ENCODE measurements at regions not wholly inside any gene's neighbourhood (a gene's known extent, or its start where the extent isn't known, plus 50 kb on each side); places are given as distances from the start of the nearest gene placed in this dataset.

DNA sequence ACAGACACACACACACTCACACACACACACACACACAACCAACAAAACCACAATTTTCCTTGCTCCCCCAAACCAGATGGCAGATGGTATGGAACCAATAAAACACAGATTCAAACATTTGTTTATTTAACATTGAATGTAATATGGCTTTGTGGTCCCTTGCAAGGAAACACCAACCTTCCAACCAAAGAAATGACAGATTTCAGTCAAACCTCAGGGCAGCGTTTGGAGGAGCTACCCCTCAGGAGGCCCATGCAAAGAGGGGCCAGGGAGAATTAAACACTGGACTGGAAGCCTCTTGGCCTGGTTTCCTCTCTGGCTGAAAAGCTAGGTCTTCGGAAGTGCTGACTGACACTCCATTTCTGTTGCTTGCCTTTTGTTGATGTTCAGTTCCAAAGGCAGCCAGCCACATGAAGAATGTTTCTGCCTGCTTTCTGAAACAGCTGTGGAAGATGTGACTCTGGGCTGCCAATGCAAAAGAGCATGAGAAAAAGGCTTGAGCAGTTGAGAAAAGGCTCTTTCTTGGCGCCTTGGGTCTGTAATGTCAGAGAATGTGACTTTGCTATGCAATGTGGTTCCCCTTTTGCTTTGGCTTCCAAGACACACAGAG lies 296.1 kb downstream of the RPLP1 start:
- FAIRE-seq: no peak

GRCh38 chr15:69749274-69749673 lies 296.7 kb downstream of the RPLP1 start:
- DNase-seq (ENCODE audit: insufficient read length, low spot score) (no peak), FAIRE-seq (no peak)
- TF ChIP-seq PAX5 (IDR thresholded peaks at IDR 0.05; ENCODE audit: insufficient read depth, low read length, severe bottlenecking) (no peak), SPI1 (IDR thresholded peaks at IDR 0.05; ENCODE audit: low read depth, low read length) (no peak), POU2F2 (IDR thresholded peaks at IDR 0.05; ENCODE audit: low read depth, low read length) (no peak), TAF1 (IDR thresholded peaks at IDR 0.05; ENCODE audit: low read depth, low read length) (no peak), POLR2AphosphoS5 (IDR thresholded peaks at IDR 0.05; ENCODE audit: low read depth, low read length) (no peak), POLR2A (IDR thresholded peaks at IDR 0.05; ENCODE audit: low read depth, low read length) (no peak)

More for the DNA sequence above, 296.1 kb downstream of the RPLP1 start:
- TF ChIP-seq POLR2AphosphoS5 (IDR thresholded peaks at IDR 0.05; ENCODE audit: low read depth, low read length) (no peak), POU2F2 (IDR thresholded peaks at IDR 0.05; ENCODE audit: low read depth, low read length) (no peak), PAX5 (IDR thresholded peaks at IDR 0.05; ENCODE audit: insufficient read depth, low read length, severe bottlenecking) (no peak), SPI1 (IDR thresholded peaks at IDR 0.05; ENCODE audit: low read depth, low read length) (no peak), TAF1 (IDR thresholded peaks at IDR 0.05; ENCODE audit: low read depth, low read length) (no peak), POLR2A (IDR thresholded peaks at IDR 0.05; ENCODE audit: low read depth, low read length) (no peak)
- no peak for DNase-seq (ENCODE audit: insufficient read length, low spot score)

DNA sequence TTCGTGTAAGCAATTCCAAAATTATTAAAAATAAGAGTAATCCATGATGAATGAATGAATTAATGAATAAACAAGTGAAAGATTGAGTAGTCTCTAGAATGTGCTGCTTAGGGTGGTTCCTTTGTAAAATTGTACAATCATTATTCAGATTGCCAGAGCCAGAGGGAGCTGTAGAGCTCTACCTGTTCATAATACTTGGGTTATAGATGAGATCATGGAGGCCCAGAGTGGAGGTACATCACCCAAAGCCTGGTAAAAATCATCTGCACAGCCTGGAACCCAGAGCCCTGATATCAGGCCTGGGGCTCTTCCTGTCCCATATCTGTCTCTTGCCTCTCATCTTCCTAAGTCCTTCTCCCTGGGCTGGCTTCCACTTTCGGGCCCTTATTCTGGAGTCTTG lies 297.2 kb downstream of the RPLP1 start:
- no peak for DNase-seq (ENCODE audit: insufficient read length, low spot score)
- TF ChIP-seq TAF1 (IDR thresholded peaks at IDR 0.05; ENCODE audit: low read depth, low read length) (no peak), POLR2A (IDR thresholded peaks at IDR 0.05; ENCODE audit: low read depth, low read length) (no peak), SPI1 (IDR thresholded peaks at IDR 0.05; ENCODE audit: low read depth, low read length) (no peak)
- FAIRE-seq: no peak

DNA sequence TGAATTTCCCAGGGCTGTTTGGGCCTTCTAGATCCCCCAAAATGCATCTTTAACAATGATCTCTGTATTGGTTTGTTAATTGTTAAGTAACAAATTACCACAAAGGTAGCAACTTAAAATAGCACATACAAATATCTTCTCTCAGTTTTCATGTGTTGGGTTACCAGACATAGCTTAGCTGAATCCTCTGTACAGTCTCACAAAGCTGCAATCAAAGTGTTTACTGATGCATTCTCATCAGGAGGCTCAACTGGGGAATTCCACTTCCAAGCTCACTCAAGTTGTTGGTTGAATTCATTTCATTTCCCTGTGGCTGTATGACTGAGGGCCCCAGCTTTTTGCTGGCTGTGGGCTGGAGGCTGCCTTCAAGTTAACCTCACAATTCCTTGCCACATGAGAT lies 297.6 kb downstream of the RPLP1 start:
- TF ChIP-seq POU2F2 (IDR thresholded peaks at IDR 0.05; ENCODE audit: low read depth, low read length) (no peak), POLR2AphosphoS5 (IDR thresholded peaks at IDR 0.05; ENCODE audit: low read depth, low read length) (no peak), SPI1 (IDR thresholded peaks at IDR 0.05; ENCODE audit: low read depth, low read length) (no peak), POLR2A (IDR thresholded peaks at IDR 0.05; ENCODE audit: low read depth, low read length) (no peak), TAF1 (IDR thresholded peaks at IDR 0.05; ENCODE audit: low read depth, low read length) (no peak), PAX5 (IDR thresholded peaks at IDR 0.05; ENCODE audit: insufficient read depth, low read length, severe bottlenecking) (no peak)
- no peak for DNase-seq (ENCODE audit: insufficient read length, low spot score)
- no peak for FAIRE-seq

DNA sequence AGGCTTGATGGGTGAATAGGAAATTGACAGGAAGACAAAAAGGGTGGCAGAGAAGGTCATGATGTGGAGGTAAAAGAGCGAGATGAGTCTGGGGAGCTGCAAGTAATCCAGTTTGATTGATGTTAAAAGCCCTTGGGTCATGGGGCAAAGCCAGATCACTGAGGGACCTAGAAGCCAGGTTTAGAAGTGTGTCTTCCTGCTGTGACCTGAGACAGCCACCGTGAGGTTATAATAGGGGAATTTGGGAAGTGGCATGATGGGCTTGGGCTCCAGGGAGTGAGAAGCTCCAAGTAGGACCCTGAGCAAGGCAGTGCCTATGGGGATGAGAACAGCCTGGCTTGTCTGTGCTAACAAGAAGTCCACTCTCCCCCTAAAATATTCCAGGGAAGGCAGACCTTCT lies 298.5 kb downstream of the RPLP1 start:
- FAIRE-seq: no peak
- no peak for DNase-seq (ENCODE audit: insufficient read length, low spot score)
- TF ChIP-seq POU2F2 (IDR thresholded peaks at IDR 0.05; ENCODE audit: low read depth, low read length): no peak

- FAIRE-seq (no peak), DNase-seq (ENCODE audit: insufficient read length, low spot score) (no peak)
These were observed 298.9 kb downstream of the RPLP1 start for GRCh38 chr15:69751566-69751965.

GRCh38 chr15:69753867-69754266 lies 301.2 kb downstream of the RPLP1 start:
- DNase-seq (ENCODE audit: insufficient read length, low spot score): no peak
- TF ChIP-seq SPI1 (IDR thresholded peaks at IDR 0.05; ENCODE audit: low read depth, low read length): no peak
- TF ChIP-seq PAX5 (IDR thresholded peaks at IDR 0.05; ENCODE audit: insufficient read depth, low read length, severe bottlenecking): no peak
- TF ChIP-seq TAF1 (IDR thresholded peaks at IDR 0.05; ENCODE audit: low read depth, low read length): no peak
- TF ChIP-seq POLR2A (IDR thresholded peaks at IDR 0.05; ENCODE audit: low read depth, low read length): no peak
- TF ChIP-seq POU2F2 (IDR thresholded peaks at IDR 0.05; ENCODE audit: low read depth, low read length): no peak
- no peak for TF ChIP-seq POLR2AphosphoS5 (IDR thresholded peaks at IDR 0.05; ENCODE audit: low read depth, low read length)
- FAIRE-seq: no peak

More at GRCh38 chr15:69751566-69751965, 298.9 kb downstream of the RPLP1 start:
- TF ChIP-seq PAX5 (IDR thresholded peaks at IDR 0.05; ENCODE audit: insufficient read depth, low read length, severe bottlenecking) (no peak), POLR2AphosphoS5 (IDR thresholded peaks at IDR 0.05; ENCODE audit: low read depth, low read length) (no peak), SPI1 (IDR thresholded peaks at IDR 0.05; ENCODE audit: low read depth, low read length) (no peak), TAF1 (IDR thresholded peaks at IDR 0.05; ENCODE audit: low read depth, low read length) (no peak), POU2F2 (IDR thresholded peaks at IDR 0.05; ENCODE audit: low read depth, low read length) (no peak), POLR2A (IDR thresholded peaks at IDR 0.05; ENCODE audit: low read depth, low read length) (no peak)

DNA sequence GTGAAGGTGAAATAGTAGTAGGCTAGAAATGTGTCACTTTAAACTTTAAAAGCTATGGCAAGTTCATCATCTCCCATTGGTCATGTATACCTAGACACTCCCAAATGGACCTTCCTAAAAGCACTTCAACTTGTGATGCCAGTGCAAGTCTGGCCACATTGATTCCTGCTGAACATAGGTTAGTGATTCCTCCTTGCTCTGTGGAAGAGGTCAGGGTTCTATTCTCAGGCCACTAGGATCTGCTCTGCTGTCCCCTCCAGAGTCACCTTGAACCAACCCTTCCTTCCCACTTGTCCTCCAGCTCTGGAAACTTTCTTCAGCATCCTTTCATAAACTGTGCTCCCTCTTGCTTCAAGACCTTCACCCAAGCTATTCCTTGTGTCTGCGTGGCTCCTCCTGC lies 301.7 kb downstream of the RPLP1 start:
- FAIRE-seq (no peak), DNase-seq (ENCODE audit: insufficient read length, low spot score) (no peak)
- TF ChIP-seq POLR2AphosphoS5 (IDR thresholded peaks at IDR 0.05; ENCODE audit: low read depth, low read length) (no peak), TAF1 (IDR thresholded peaks at IDR 0.05; ENCODE audit: low read depth, low read length) (no peak), POU2F2 (IDR thresholded peaks at IDR 0.05; ENCODE audit: low read depth, low read length) (no peak), PAX5 (IDR thresholded peaks at IDR 0.05; ENCODE audit: insufficient read depth, low read length, severe bottlenecking) (no peak)

DNA sequence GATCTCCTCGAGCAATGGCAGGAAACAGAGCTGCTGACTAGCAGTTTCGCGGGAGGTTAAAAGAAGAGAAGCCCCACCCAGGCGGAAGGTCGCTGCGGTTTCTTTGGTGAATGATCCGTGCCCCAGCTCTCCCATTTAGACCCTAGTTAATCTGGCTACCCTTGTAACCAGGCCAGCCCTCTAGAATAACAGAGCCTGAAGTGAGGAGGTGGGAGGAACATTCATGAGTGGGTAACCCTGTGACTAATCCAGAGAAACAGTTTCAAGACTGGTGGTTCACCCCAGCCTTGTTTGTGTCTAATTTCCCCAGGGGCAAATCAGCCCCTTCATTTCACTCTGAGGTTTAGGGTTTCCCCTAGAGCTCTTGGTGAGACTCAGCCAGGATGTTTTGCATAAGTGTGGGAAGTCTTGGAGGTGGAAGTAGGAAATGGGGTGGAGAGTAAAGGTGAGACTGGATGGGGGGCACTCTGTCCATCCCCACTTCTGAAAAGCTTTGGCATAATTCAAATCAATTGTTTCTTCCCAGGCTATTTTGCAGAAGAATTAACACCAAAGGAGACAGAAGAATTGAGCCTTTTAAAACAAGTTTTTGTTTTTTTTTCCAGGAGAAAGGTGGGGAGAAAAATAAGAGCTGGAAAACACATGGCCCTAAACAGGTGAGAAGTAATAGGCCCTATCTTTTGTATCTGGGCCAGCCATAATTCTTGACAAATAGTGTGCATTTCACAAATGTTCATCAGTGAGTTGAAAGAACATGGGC lies 303.1 kb downstream of the RPLP1 start:
- DNase-seq (ENCODE audit: insufficient read length, low spot score) (peak; percentile 50), FAIRE-seq (peak; percentile 84)
- no peak for TF ChIP-seq POLR2A (IDR thresholded peaks at IDR 0.05; ENCODE audit: low read depth, low read length)
- no peak for TF ChIP-seq TAF1 (IDR thresholded peaks at IDR 0.05; ENCODE audit: low read depth, low read length)
- TF ChIP-seq POLR2AphosphoS5 (IDR thresholded peaks at IDR 0.05; ENCODE audit: low read depth, low read length): peak; percentile 33; the same call in 1 of the 2 replicates
- peak; percentile 98 for TF ChIP-seq POU2F2 (IDR thresholded peaks at IDR 0.05; ENCODE audit: low read depth, low read length)
- no peak for TF ChIP-seq PAX5 (IDR thresholded peaks at IDR 0.05; ENCODE audit: insufficient read depth, low read length, severe bottlenecking)
- TF ChIP-seq SPI1 (IDR thresholded peaks at IDR 0.05; ENCODE audit: low read depth, low read length): peak; percentile 48; the same call in 1 of the 2 replicates

- TF ChIP-seq PAX5 (IDR thresholded peaks at IDR 0.05; ENCODE audit: insufficient read depth, low read length, severe bottlenecking) (no peak), SPI1 (IDR thresholded peaks at IDR 0.05; ENCODE audit: low read depth, low read length) (no peak), POU2F2 (IDR thresholded peaks at IDR 0.05; ENCODE audit: low read depth, low read length) (no peak)
These were observed 303.8 kb downstream of the RPLP1 start for GRCh38 chr15:69756440-69756839.

More at GRCh38 chr15:69756440-69756839, 303.8 kb downstream of the RPLP1 start:
- FAIRE-seq (no peak), DNase-seq (ENCODE audit: insufficient read length, low spot score) (no peak)
